Heart left ventricle (tissue), 16 donors: ENCODE measurements at regions not wholly inside any gene's neighbourhood (a gene's known extent, or its start where the extent isn't known, plus 50 kb on each side); places are given as distances from the start of the nearest gene placed in this dataset.

Experiments used
- ATAC-seq, 4 donors: fragments of 200-7000 bp; cut with Tn5 transposase; one replicate each; pipeline ENCODE4 v1.9.1; 2020 to 2022; ENCODE audit warnings: moderate library complexity in 4 of 4, mild to moderate bottlenecking in 3 of 4, moderate number of reproducible peaks in 1 of 4
- DNase-seq, 5 donors: peaks; one replicate each; pipeline ENCODE4 v3.0.0-alpha.2; 2020
- H3K27ac ChIP-seq, 12 donors: fragments of 200-600 bp; sonication (generic) in 4 of 12; one replicate each; pipeline versions ENCODE4 v1.5.0 to v1.8.0; 2016 to 2022; ENCODE audit warnings: mild to moderate bottlenecking in 2 of 12
- H3K27me3 ChIP-seq, 9 donors: fragments of 200-600 bp; sonication (generic) in 2 of 9; one replicate each; pipeline versions ENCODE4 v1.5.1 to v1.8.0; 2016 to 2022; ENCODE audit warnings: mild to moderate bottlenecking in 3 of 9
- H3K36me3 ChIP-seq, 9 donors: fragments of 200-600 bp; sonication (generic) in 2 of 9; one replicate each; pipeline versions ENCODE4 v1.5.0 to v1.8.0; 2018 to 2022; ENCODE audit warnings: mild to moderate bottlenecking in 2 of 9
- H3K4me1 ChIP-seq, 12 donors: fragments of 200-600 bp; sonication (generic) in 4 of 12; one replicate each; pipeline versions ENCODE4 v1.5.0 to v1.8.0; 2016 to 2022; ENCODE audit warnings: mild to moderate bottlenecking in 3 of 12
- H3K4me3 ChIP-seq, 12 donors: fragments of 200-600 bp; sonication (generic) in 4 of 12; one replicate each; pipeline versions ENCODE4 v1.5.0 to v1.8.0; 2017 to 2022; ENCODE audit warnings: mild to moderate bottlenecking in 9 of 12, moderate library complexity in 4 of 12
- H3K9me3 ChIP-seq, 12 donors: fragments of 200-600 bp; sonication (generic) in 4 of 12; one replicate each; pipeline versions ENCODE4 v1.5.0 to v1.8.0; 2016 to 2022; ENCODE audit warnings: mild to moderate bottlenecking in 1 of 12
- CTCF ChIP-seq, 12 donors: fragments of 200-600 bp; sonication (generic) in 4 of 12; IDR thresholded peaks; one replicate each; pipeline versions ENCODE4 v1.5.0 to v1.8.0; 2018 to 2022; ENCODE audit warnings: antibody characterized with exemption in 12 of 12, mild to moderate bottlenecking in 5 of 12
- POLR2A ChIP-seq, 2 donors: fragments of 450-650 bp; IDR thresholded peaks; one replicate each; pipeline ENCODE4 v1.6.1; 2017; ENCODE audit warnings: antibody characterized with exemption in 2 of 2, mild to moderate bottlenecking in 2 of 2, moderate library complexity in 2 of 2
- WGBS, 4 donors: extraction: QIAGEN DNeasy Blood & Tissue Kit in 2 of 4; methylation state at CpG; one replicate each; pipeline versions ENCODE4 v1.1.5 to v1.1.7; 2013 to 2018; 5-methylcytosine and 5-hydroxymethylcytosine counted together
- intact Hi-C, 10 donors: fragments of 100-400 bp; cut with DNase I; formaldehyde crosslinking; loops; one replicate each; pipeline versions ENCODE4 v1.11.1 to v1.14.2; 2022
- donor health status: ischemic (EF 13 %, LVEDD 7.1; RV severe dilation, severe dysfunction).
- donor health status: healthy with polysubstance abuse.
- donor health status: DM: no; HTN: yes; CAD: no.
- donor health status: DM: no; HTN: no; CAD: no.
- donor health status: ischemic (EF 25% LVEDD 6.9; RV normal size, moderate dysfunction).
- donor health status: ischemic (EF 25% LVEDD 5.7; RV mildly dilated, moderate dysfunction).
- donor health status: healthy.
- donor health status: DM: yes; HTN: yes; CAD: no.
- donor health status: ischemic (EF 35%, LVEDD 5.7; RV mildly dilated, moderate dysfunction).
- donor health status: nonischemic (EF 11% LVEDD 7.7; RV severe dilation, severe dysfunction).
- donor health status: DM: yes; HTN: yes; CAD: no.
- donor health status: PGD.
- donor health status: ischemic (EF 29% LVEDD 5.4; RV normal size, mild dysfunction).
- donor health status: nonischemic (EF 23%, LVEDD 6.1; RV moderate dilation, normal function).

- no peaks in the 10 kb centered on the region for H3K9me3 ChIP-seq
- no peak for DNase-seq
- no peak for ATAC-seq
- no peaks in the 10 kb centered on the region for H3K36me3 ChIP-seq
- intact Hi-C loops: no loop called here
- H3K4me3 ChIP-seq: no peak overlapping the region
- no peaks in the 10 kb centered on the region for H3K27me3 ChIP-seq
- H3K27ac ChIP-seq: no peak overlapping the region
- TF ChIP-seq POLR2A (IDR thresholded peaks at IDR 0.05): no peak
- no peak for TF ChIP-seq CTCF (IDR thresholded peaks at IDR 0.05)
- H3K4me1 ChIP-seq: peaks cover 0 to 40% (median 0%) of the 10 kb centered on the region in 12 donors
Measured at GRCh38 chr5:86981898-86982297, 285.8 kb upstream of the RASA1 start.

- H3K27me3 ChIP-seq: no peaks in the 10 kb centered on the region
- WGBS, 4 donors: 76 to 85% (median 80%) methylated on average over 1 of the region's 1 CpG
- ATAC-seq: no peak
- TF ChIP-seq POLR2A (IDR thresholded peaks at IDR 0.05): no peak
- TF ChIP-seq CTCF (IDR thresholded peaks at IDR 0.05): no peak
- no peak overlapping the region for H3K4me3 ChIP-seq
- H3K4me1 ChIP-seq: peaks cover 0 to 27% (median 0%) of the 10 kb centered on the region in 12 donors
- no peaks in the 10 kb centered on the region for H3K36me3 ChIP-seq
- no peaks in the 10 kb centered on the region for H3K9me3 ChIP-seq
- DNase-seq: no peak
- intact Hi-C loops: no loop called here
- no peak overlapping the region for H3K27ac ChIP-seq
Measured at GRCh38 chr5:86983208-86983607, 284.5 kb upstream of the RASA1 start.

- ATAC-seq (no peak), DNase-seq (no peak)
- TF ChIP-seq POLR2A (IDR thresholded peaks at IDR 0.05) (no peak), CTCF (IDR thresholded peaks at IDR 0.05) (no peak)
- H3K9me3 ChIP-seq: no peaks in the 10 kb centered on the region
- intact Hi-C loops: no loop called here
- no peaks in the 10 kb centered on the region for H3K27me3 ChIP-seq
- H3K36me3 ChIP-seq: no peaks in the 10 kb centered on the region
- no peak overlapping the region for H3K4me3 ChIP-seq
- no peak overlapping the region for H3K27ac ChIP-seq
- H3K4me1 ChIP-seq: no peaks in the 10 kb centered on the region
- WGBS, 4 donors: 88 to 93% (median 89%) methylated on average over 3 of the region's 3 CpGs
Measured at GRCh38 chr5:86986837-86987236, 280.8 kb upstream of the RASA1 start.

GRCh38 chr5:86997516-86997915 is 270.2 kb upstream of the RASA1 start:
- ATAC-seq (no peak), DNase-seq (peak in 1 of 5 donors; percentile 11)
- WGBS, 4 donors: 43 to 79% (median 55%) methylated on average over 1 of the region's 1 CpG
- intact Hi-C loops: no loop called here
- H3K36me3 ChIP-seq: no peaks in the 10 kb centered on the region
- no peak for TF ChIP-seq POLR2A (IDR thresholded peaks at IDR 0.05)
- TF ChIP-seq CTCF (IDR thresholded peaks at IDR 0.05): no peak
- H3K9me3 ChIP-seq: peaks cover 0 to 5% (median 0%) of the 10 kb centered on the region in 12 donors
- no peak overlapping the region for H3K27ac ChIP-seq
- H3K4me3 ChIP-seq: no peak overlapping the region
- H3K4me1 ChIP-seq: no peaks in the 10 kb centered on the region
- H3K27me3 ChIP-seq: no peaks in the 10 kb centered on the region
